ENCODE measurements at regions not wholly inside any gene's neighbourhood (a gene's known extent, or its start where the extent isn't known, plus 50 kb on each side); places are given as distances from the start of the nearest gene placed in this dataset.

GRCh38 chr14:104316121-104316722 lies 177.8 kb downstream of the KIF26A start:
- DNase-seq (ENCODE audit: low read depth): no peak
- no peak overlapping the region for H3K4me3 ChIP-seq (ENCODE audit: low read depth, low read length)
- no peak for TF ChIP-seq CTCF (conservative IDR thresholded peaks at IDR 0.05; ENCODE audit: low read depth, low read length)

GRCh38 chr14:104316723-104317491 lies 178.5 kb downstream of the KIF26A start:
- no peak for TF ChIP-seq CTCF (conservative IDR thresholded peaks at IDR 0.05; ENCODE audit: low read depth, low read length)

GRCh38 chr14:104317492-104317805 lies 179.1 kb downstream of the KIF26A start:
- no peak for TF ChIP-seq CTCF (conservative IDR thresholded peaks at IDR 0.05; ENCODE audit: low read depth, low read length)
- no peak for DNase-seq (ENCODE audit: low read depth)
- H3K4me3 ChIP-seq (ENCODE audit: low read depth, low read length): no peak overlapping the region

More at GRCh38 chr14:104316723-104317491, 178.5 kb downstream of the KIF26A start:
- no peak for DNase-seq (ENCODE audit: low read depth)
- H3K4me3 ChIP-seq (ENCODE audit: low read depth, low read length): no peak overlapping the region

GRCh38 chr14:104317975-104318557 lies 179.7 kb downstream of the KIF26A start:
- TF ChIP-seq CTCF (conservative IDR thresholded peaks at IDR 0.05; ENCODE audit: low read depth, low read length): no peak
- H3K4me3 ChIP-seq (ENCODE audit: low read depth, low read length): no peak overlapping the region
- DNase-seq (ENCODE audit: low read depth): no peak

- no peak for TF ChIP-seq CTCF (conservative IDR thresholded peaks at IDR 0.05; ENCODE audit: low read depth, low read length)
- H3K4me3 ChIP-seq (ENCODE audit: low read depth, low read length): no peak overlapping the region
- no peak for DNase-seq (ENCODE audit: low read depth)
Measured at GRCh38 chr14:104318558-104319490, 180.4 kb downstream of the KIF26A start.

GRCh38 chr14:104319491-104320241 lies 181.3 kb downstream of the KIF26A start:
- H3K4me3 ChIP-seq (ENCODE audit: low read depth, low read length): no peak overlapping the region
- no peak for DNase-seq (ENCODE audit: low read depth)
- no peak for TF ChIP-seq CTCF (conservative IDR thresholded peaks at IDR 0.05; ENCODE audit: low read depth, low read length)
